ENCODE measurements at regions not wholly inside any gene's neighbourhood (a gene's known extent, or its start where the extent isn't known, plus 50 kb on each side); places are given as distances from the start of the nearest gene placed in this dataset.
"Not testable (repeated sequence)": the region's sequence is repeated elsewhere in the genome, so short reads cannot be mapped to it uniquely, and the experiment has no call there.

DNA sequence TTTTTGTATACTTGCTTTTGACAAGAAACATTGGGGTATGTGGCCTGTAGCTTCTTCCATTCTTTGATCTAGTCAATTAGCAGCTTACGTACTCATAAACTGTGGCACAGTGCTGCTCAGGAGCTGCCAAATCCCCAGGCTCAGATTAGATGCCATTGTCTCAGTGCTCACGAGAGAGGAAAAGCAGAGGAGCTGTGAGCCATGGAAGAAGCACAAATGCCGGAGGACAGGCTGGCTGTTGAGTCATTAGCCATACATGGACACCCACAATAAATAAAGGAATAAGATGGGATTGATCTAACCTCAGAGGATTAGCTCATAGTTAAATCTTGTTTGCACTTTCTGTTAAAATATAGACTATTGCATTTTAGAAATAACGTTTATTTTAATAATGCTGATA is 121.7 kb downstream of the POSTN start:
- Histone ChIP-seq H3K9me3 (ENCODE audit: control insufficient read depth, insufficient read depth, low read length) (no peaks in the 10 kb centered on the region), H3K4me3 (ENCODE audit: low read depth, low read length) (no peak overlapping the region), H3K27ac (ENCODE audit: low read depth, low read length) (peak overlapping the region; percentile 72), H3K27me3 (ENCODE audit: control insufficient read depth, insufficient read depth, low read length) (no peaks in the 10 kb centered on the region)
- no peak for DNase-seq (ENCODE audit: low read depth, low spot score)
- CTCF ChIA-PET: no interaction called here
- POLR2A ChIA-PET: no interaction called here
- TF ChIP-seq, protein P1, sequence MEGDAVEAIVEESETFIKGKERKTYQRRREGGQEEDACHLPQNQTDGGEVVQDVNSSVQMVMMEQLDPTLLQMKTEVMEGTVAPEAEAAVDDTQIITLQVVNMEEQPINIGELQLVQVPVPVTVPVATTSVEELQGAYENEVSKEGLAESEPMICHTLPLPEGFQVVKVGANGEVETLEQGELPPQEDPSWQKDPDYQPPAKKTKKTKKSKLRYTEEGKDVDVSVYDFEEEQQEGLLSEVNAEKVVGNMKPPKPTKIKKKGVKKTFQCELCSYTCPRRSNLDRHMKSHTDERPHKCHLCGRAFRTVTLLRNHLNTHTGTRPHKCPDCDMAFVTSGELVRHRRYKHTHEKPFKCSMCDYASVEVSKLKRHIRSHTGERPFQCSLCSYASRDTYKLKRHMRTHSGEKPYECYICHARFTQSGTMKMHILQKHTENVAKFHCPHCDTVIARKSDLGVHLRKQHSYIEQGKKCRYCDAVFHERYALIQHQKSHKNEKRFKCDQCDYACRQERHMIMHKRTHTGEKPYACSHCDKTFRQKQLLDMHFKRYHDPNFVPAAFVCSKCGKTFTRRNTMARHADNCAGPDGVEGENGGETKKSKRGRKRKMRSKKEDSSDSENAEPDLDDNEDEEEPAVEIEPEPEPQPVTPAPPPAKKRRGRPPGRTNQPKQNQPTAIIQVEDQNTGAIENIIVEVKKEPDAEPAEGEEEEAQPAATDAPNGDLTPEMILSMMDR (IDR thresholded peaks at IDR 0.05; ENCODE audit: low read depth, low read length): no peak

DNA sequence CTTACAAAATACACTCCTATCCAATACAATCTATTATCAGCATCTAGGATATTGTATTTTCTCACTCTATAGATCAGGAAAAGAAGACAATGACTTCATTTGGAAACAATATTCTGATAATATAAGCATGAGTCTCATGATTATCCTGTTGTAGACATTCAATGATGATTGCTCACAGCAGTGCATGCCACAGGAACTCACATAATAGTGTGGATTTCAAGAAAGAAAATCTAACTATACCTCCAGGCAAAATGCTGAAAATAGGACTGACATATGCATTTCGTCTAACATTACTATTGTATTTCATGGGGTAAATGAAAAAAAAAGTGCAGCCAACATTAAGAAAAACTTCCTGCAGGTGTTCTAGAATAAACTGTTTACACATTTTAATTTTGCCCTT is 122.6 kb downstream of the POSTN start:
- no peak for DNase-seq (ENCODE audit: low read depth, low spot score)
- Histone ChIP-seq H3K27ac (ENCODE audit: low read depth, low read length) (no peak overlapping the region), H3K9me3 (ENCODE audit: control insufficient read depth, insufficient read depth, low read length) (no peaks in the 10 kb centered on the region), H3K27me3 (ENCODE audit: control insufficient read depth, insufficient read depth, low read length) (no peaks in the 10 kb centered on the region), H3K4me3 (ENCODE audit: low read depth, low read length) (no peak overlapping the region)
- POLR2A ChIA-PET: no interaction called here
- CTCF ChIA-PET: no interaction called here
- TF ChIP-seq, protein P1 (IDR thresholded peaks at IDR 0.05; ENCODE audit: low read depth, low read length): no peak

DNA sequence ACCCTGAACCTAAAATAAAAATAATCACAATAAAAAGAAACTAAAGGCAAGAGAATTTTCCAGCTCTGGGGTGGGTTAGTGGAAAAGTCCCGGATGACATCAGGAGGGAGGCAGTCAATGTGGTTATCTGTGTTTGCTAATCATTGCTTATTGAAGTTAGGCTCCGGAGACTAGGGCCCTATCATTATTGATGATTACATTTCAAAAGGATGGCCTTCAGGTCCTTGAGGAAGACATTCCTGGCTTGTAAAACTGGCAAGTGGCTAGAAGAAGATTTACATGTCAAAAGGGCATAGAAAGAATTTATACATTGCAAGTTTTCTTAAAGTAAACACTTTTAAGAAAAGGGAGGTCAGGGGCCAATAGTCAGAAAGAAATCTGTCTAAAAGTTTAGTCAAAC is 123.4 kb downstream of the POSTN start:
- no peaks in the 10 kb centered on the region for H3K27me3 ChIP-seq (ENCODE audit: control insufficient read depth, insufficient read depth, low read length)
- POLR2A ChIA-PET: no interaction called here
- no peak overlapping the region for H3K4me3 ChIP-seq (ENCODE audit: low read depth, low read length)
- TF ChIP-seq, protein P1 (IDR thresholded peaks at IDR 0.05; ENCODE audit: low read depth, low read length): no peak
- H3K27ac ChIP-seq (ENCODE audit: low read depth, low read length): peak overlapping the region; percentile 54
- CTCF ChIA-PET: no interaction called here
- no peaks in the 10 kb centered on the region for H3K9me3 ChIP-seq (ENCODE audit: control insufficient read depth, insufficient read depth, low read length)
- DNase-seq (ENCODE audit: low read depth, low spot score): no peak

DNA sequence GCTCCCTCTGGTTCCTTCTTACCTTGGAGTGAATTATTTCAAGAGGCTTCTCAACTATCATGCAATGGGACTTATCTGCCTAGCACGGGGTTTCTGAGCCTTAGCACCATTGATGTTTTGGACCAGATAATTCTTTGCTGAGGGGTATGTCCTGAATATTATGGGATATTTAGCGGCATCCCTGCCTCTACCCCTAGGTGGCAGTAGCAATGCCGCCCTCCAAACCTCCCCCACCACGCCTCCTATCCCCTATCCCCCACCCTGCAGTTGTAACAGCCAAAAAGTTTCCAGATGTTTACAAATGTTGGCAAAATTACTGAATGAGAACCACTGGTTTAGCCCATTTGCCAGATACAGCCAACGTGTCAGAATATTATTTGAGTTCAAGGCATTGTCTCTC is 125.5 kb downstream of the POSTN start:
- no peak for DNase-seq (ENCODE audit: low read depth, low spot score)
- H3K27me3 ChIP-seq (ENCODE audit: control insufficient read depth, insufficient read depth, low read length): no peaks in the 10 kb centered on the region
- TF ChIP-seq, protein P1 (IDR thresholded peaks at IDR 0.05; ENCODE audit: low read depth, low read length): peak; percentile 5; the same call in 1 of the 2 replicates
- CTCF ChIA-PET: no interaction called here
- H3K4me3 ChIP-seq (ENCODE audit: low read depth, low read length): no peak overlapping the region
- POLR2A ChIA-PET: no interaction called here
- no peak overlapping the region for H3K27ac ChIP-seq (ENCODE audit: low read depth, low read length)
- 0 out of 2 replicates have a peak, but pooled peaks cover 2% of the 10 kb centered on the region for H3K9me3 ChIP-seq (ENCODE audit: control insufficient read depth, insufficient read depth, low read length)

DNA sequence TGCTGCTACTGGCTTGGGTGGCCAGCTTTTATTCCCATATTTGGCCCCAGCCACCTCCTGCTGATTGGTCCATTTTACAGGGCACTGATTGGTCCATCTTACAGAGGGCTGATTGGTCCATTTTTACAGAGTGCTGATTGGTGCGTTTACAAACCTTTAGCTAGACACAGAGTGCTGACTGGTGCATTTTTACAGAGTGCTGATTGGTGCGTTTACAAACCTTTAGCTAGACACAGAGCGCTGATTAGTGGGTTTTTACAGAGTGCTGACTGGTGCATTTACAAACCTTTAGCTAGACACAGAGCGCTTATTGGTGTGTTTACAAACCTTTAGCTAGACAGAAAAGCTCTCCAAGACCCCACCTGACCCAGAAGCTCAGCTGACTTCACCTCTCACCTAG is 126.3 kb downstream of the POSTN start:
- H3K27me3 ChIP-seq (ENCODE audit: control insufficient read depth, insufficient read depth, low read length); DNase-seq (ENCODE audit: low read depth, low spot score); CTCF ChIA-PET; H3K4me3 ChIP-seq (ENCODE audit: low read depth, low read length); H3K9me3 ChIP-seq (ENCODE audit: control insufficient read depth, insufficient read depth, low read length); H3K27ac ChIP-seq (ENCODE audit: low read depth, low read length); POLR2A ChIA-PET: not testable (repeated sequence)

DNA sequence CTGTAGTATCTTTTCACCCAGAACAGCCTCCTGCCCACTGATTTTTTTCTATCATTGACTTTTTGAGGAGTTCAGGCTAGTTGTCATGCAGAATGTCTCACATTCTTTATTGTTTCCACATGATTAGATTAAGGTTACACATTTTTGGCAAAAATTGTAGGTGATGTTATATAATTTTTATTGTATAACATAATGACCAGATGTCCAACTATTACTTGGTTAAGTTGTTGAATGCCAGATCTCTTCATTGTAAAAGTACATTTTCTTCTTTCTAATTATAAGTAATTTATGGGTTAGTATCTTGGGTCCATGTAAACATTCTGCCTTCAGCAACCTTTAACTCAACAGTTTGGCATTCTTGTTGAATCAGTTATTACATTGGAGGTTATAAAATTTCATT is 138.4 kb downstream of the POSTN start:
- no peak for DNase-seq (ENCODE audit: low read depth, low spot score)
- no peaks in the 10 kb centered on the region for H3K9me3 ChIP-seq (ENCODE audit: control insufficient read depth, insufficient read depth, low read length)
- CTCF ChIA-PET: no interaction called here
- TF ChIP-seq, protein P1 (IDR thresholded peaks at IDR 0.05; ENCODE audit: low read depth, low read length): no peak
- H3K27me3 ChIP-seq (ENCODE audit: control insufficient read depth, insufficient read depth, low read length): no peaks in the 10 kb centered on the region
- POLR2A ChIA-PET: no interaction called here
- H3K27ac ChIP-seq (ENCODE audit: low read depth, low read length): no peak overlapping the region
- no peak overlapping the region for H3K4me3 ChIP-seq (ENCODE audit: low read depth, low read length)
